ENCODE measurements at regions not wholly inside any gene's neighbourhood (a gene's known extent, or its start where the extent isn't known, plus 50 kb on each side); places are given as distances from the start of the nearest gene placed in this dataset.
A peak's percentile ranks its signal among the peaks of the same experiment; 100 is the strongest.

DNA sequence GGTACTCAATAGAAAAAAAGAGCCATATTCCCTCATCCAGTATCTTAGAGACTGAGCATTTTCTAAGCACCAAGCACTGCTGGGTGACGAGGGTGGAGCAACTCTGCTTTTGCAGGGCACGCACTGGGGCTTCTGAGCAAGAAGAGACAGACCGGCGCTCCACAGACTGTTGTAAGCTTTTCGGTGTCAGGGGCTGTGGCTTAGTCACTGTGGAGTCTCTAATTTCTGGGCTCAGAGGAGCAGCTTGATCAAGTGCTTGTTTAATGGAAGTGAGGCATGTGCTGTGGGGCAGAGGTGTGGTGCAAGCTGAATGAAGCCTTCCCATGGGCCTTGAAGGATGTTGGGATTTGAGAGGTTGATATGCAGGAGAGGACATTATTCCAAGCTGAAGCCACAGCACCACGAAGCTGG is 227.1 kb downstream of the MYCN start:
- no peak overlapping the region for H3K4me3 Mint-ChIP-seq
- H3K4me1 Mint-ChIP-seq: peaks cover 40% of the 10 kb centered on the region
- H3K36me3 Mint-ChIP-seq (ENCODE audit: low read depth): no peaks in the 10 kb centered on the region

DNA sequence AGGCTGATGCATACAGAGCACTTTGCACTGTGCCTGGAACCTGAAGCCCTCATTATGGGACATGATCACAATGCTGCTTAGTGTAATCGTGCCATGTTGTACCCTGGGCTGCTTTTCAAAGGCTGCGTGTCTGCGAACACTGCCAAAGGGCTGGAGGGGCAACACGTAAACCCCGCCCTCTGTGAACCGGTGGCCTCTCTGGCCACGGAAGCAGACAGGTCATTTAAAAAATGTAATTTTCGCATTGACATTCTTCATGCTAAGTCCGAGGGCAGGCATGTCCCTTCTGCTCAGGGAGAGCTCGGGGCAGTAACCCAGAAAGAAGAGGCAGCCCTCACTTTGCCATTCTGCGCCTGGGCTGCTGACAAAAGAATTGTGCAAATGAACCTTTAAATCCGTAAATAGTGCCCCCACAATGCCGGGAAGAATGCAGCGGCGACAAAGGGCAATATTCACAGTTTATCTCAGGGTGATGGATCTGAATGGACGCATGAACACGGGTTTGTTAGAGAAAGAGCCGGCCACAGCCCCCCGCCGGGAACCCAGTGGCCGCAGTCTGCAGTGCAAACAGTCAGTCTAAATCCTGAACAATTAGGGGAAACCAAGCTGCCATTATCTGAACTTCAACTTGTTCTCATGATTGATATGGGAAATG is 226.1 kb downstream of the MYCN start:
- peaks cover 44% of the 10 kb centered on the region for H3K4me1 Mint-ChIP-seq
- no peak for DNase-seq
- H3K27ac Mint-ChIP-seq: no peak overlapping the region
- H3K27me3 Mint-ChIP-seq (ENCODE audit: low read depth, poor library complexity): peaks cover 6% of the 10 kb centered on the region
- no peaks in the 10 kb centered on the region for H3K36me3 Mint-ChIP-seq (ENCODE audit: low read depth)
- TF ChIP-seq, protein P1, sequence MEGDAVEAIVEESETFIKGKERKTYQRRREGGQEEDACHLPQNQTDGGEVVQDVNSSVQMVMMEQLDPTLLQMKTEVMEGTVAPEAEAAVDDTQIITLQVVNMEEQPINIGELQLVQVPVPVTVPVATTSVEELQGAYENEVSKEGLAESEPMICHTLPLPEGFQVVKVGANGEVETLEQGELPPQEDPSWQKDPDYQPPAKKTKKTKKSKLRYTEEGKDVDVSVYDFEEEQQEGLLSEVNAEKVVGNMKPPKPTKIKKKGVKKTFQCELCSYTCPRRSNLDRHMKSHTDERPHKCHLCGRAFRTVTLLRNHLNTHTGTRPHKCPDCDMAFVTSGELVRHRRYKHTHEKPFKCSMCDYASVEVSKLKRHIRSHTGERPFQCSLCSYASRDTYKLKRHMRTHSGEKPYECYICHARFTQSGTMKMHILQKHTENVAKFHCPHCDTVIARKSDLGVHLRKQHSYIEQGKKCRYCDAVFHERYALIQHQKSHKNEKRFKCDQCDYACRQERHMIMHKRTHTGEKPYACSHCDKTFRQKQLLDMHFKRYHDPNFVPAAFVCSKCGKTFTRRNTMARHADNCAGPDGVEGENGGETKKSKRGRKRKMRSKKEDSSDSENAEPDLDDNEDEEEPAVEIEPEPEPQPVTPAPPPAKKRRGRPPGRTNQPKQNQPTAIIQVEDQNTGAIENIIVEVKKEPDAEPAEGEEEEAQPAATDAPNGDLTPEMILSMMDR (IDR thresholded peaks at IDR 0.05): no peak
- H3K9me3 Mint-ChIP-seq: peaks cover 3% of the 10 kb centered on the region
- no peak overlapping the region for H3K4me3 Mint-ChIP-seq

More for the DNA sequence above, 227.1 kb downstream of the MYCN start:
- H3K9me3 Mint-ChIP-seq: peaks cover 3% of the 10 kb centered on the region
- H3K27me3 Mint-ChIP-seq (ENCODE audit: low read depth, poor library complexity): peaks cover 6% of the 10 kb centered on the region
- H3K27ac Mint-ChIP-seq: peak overlapping the region; percentile 47
- TF ChIP-seq, protein P1 (IDR thresholded peaks at IDR 0.05): no peak
- no peak for DNase-seq

DNA sequence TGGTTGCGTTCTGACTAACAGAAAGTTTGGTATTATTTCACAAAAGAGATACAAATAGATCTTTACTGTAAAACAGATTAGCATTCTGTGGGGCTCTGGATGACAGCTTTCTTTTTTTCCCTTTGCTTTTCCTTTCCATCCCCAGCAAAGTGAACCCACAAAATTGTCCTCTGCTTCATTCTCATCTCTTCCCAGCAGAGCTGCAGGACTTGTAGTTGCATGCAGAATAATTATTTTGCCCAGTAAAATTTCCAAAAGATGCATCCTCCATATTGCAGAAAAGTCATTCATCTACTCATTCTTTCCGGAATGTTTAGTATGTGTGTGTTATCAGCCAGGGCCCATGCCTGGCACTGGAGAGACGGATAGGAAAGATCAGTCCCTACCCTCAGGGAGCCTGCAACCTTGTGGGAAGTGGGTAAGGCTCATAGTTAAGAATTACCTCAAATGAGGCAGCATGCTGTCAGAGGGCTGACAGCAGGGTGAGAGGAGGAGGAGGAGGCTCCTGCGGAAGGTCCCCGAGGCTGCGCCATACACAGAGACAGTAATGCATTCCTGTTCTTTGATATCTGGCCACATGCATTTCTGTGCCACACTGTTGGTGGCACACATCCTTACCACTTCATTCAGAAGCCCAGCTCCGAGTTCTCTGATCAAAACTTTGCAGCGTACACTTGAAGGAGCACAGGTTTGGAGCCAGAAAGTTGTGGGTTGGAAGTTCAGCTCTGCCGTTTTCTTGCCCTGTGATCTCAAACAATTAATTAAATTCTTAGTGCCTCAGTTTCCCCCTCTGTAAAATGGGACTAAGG is 225.4 kb downstream of the MYCN start:
- DNase-seq: no peak
- no peaks in the 10 kb centered on the region for H3K36me3 Mint-ChIP-seq (ENCODE audit: low read depth)
- H3K27me3 Mint-ChIP-seq (ENCODE audit: low read depth, poor library complexity): peaks cover 6% of the 10 kb centered on the region
- TF ChIP-seq, protein P1 (IDR thresholded peaks at IDR 0.05): no peak
- no peak overlapping the region for H3K27ac Mint-ChIP-seq
- H3K9me3 Mint-ChIP-seq: peaks cover 2% of the 10 kb centered on the region
- H3K4me1 Mint-ChIP-seq: peaks cover 44% of the 10 kb centered on the region
- H3K4me3 Mint-ChIP-seq: no peak overlapping the region

DNA sequence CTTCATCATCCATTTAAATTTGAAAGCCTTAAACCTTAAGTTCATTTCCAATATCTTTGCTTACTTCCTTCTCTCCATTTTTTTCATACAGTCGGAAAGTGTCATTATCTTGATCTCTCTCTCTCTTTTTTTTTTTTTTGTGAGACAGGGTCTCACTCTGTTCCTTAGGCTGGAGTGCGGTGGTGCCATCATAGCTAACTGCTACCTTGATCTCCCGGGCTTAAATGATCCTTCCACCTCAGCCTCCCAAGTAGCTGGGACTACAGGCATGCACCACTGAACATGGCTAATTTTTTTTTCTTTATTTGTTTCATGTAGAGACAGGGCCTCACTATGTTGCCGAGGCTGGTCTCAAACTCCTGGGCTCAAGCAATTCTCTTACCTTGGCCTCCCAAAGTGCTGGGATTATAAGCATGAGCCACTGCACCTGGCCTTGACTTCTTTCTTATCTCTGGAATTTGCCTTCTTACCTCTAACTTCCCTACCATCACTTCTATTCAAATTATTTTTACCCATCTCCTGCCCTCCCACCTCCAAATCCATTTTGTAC is 222.2 kb downstream of the MYCN start:
- no peaks in the 10 kb centered on the region for H3K36me3 Mint-ChIP-seq (ENCODE audit: low read depth)
- TF ChIP-seq, protein P1 (IDR thresholded peaks at IDR 0.05): no peak
- no peak overlapping the region for H3K27ac Mint-ChIP-seq
- no peaks in the 10 kb centered on the region for H3K27me3 Mint-ChIP-seq (ENCODE audit: low read depth, poor library complexity)
- H3K9me3 Mint-ChIP-seq: no peaks in the 10 kb centered on the region
- H3K4me3 Mint-ChIP-seq: no peak overlapping the region
- no peak for DNase-seq
- H3K4me1 Mint-ChIP-seq: peaks cover 28% of the 10 kb centered on the region

DNA sequence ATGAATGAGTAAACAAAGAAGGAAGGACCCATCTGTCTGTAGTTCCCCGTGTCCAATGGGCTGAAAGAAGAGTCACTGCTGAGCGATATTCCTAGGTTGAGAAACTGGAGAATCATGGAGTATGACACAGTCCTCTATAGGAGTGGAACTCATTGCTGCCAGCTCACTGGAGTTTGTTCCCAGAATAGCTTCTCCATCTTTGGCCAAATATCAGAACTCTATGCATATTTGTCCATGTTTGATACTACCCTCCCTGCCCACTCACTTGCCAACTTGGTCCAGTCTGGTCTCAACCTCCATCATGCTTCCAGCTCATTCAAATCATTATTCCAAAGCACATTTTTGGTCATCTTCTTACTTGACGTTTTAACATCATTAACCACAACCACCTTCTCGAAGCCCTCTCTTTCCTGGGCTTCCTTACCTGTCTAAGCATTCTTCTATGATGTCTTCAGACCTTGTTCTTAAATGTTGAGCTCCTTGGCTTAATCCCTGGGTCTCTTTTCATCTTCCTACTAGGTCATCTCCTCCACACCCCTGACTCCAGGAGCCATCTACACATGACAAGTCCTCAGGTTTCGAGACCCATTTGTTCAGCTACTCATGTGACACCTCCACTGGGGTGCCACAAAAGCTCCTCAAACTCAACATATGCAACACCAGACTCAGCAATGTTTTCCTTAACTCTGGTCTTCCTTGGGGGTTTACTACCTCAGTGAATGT is 221.6 kb downstream of the MYCN start:
- no peak overlapping the region for H3K27ac Mint-ChIP-seq

More for the DNA sequence above, 221.6 kb downstream of the MYCN start:
- no peaks in the 10 kb centered on the region for H3K27me3 Mint-ChIP-seq (ENCODE audit: low read depth, poor library complexity)
- no peak for DNase-seq
- H3K36me3 Mint-ChIP-seq (ENCODE audit: low read depth): no peaks in the 10 kb centered on the region
- no peaks in the 10 kb centered on the region for H3K9me3 Mint-ChIP-seq
- no peak overlapping the region for H3K4me3 Mint-ChIP-seq
- peaks cover 22% of the 10 kb centered on the region for H3K4me1 Mint-ChIP-seq
- TF ChIP-seq, protein P1 (IDR thresholded peaks at IDR 0.05): no peak

Data from nephron progenitor cell (in vitro differentiated cells).